GM12872 (cell line): ENCODE measurements at regions not wholly inside any gene's neighbourhood (a gene's known extent, or its start where the extent isn't known, plus 50 kb on each side); places are given as distances from the start of the nearest gene placed in this dataset.

ENCODE experiments used
- TF ChIP-seq, protein P1 (sequence below): IDR thresholded peaks from 3 replicates; pipeline ENCODE4 v1.5.1; 2011; ENCODE audit warnings: low read depth, mild to moderate bottlenecking, low read length, moderate library complexity; ENCODE audit not compliant: insufficient read depth

DNA sequence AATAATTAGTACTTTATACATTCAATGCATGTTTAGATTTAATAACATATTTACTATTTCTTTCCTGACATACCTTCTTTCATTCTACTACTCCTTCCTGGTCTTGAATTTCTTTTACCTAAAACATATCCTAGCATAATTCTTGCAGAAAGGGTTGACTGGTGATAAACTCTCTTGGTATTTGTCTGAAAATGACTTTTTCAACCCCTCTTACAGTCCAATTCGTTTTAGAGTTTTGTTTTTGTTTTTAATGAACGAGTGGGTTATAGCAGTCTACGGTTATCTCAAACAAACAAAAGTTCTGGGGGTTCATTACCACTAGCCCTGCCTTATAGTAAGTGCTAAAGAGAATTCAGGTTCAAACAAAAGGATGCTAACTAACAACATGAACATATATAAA, 69.6 kb upstream of the ALDH1B1 start:
- TF ChIP-seq, protein P1, sequence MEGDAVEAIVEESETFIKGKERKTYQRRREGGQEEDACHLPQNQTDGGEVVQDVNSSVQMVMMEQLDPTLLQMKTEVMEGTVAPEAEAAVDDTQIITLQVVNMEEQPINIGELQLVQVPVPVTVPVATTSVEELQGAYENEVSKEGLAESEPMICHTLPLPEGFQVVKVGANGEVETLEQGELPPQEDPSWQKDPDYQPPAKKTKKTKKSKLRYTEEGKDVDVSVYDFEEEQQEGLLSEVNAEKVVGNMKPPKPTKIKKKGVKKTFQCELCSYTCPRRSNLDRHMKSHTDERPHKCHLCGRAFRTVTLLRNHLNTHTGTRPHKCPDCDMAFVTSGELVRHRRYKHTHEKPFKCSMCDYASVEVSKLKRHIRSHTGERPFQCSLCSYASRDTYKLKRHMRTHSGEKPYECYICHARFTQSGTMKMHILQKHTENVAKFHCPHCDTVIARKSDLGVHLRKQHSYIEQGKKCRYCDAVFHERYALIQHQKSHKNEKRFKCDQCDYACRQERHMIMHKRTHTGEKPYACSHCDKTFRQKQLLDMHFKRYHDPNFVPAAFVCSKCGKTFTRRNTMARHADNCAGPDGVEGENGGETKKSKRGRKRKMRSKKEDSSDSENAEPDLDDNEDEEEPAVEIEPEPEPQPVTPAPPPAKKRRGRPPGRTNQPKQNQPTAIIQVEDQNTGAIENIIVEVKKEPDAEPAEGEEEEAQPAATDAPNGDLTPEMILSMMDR: no peak

DNA sequence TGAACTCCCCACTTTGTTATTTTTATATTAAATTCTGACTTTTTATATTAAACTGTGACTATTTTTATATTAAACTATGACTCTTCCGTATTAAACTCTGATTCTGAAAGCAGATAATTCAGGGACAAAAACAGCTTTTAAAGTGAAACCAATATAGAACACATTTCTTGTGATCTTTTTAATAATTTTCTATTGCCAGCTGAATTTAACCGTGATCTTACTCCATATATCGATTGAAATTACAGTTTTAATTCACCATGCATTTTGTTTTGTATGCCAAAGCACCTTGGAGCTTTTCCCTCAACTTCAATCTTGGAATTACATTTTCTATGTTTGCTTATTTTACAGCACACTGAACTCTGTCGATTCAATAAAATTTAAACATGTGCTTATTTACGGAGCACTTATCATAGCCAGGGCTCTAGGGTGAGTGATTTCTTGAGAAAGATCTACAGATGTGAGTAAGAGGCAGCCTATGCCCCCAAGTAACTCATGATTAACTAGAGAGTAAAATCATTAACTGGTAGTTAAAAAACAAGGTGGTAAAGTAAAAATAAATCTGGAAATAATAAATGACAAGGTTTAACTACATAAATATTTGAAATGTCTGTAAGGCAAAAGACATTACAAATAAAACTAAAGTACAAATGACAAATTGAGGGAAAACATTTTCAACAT, 72.9 kb upstream of the ALDH1B1 start:
- TF ChIP-seq, protein P1: no peak

DNA sequence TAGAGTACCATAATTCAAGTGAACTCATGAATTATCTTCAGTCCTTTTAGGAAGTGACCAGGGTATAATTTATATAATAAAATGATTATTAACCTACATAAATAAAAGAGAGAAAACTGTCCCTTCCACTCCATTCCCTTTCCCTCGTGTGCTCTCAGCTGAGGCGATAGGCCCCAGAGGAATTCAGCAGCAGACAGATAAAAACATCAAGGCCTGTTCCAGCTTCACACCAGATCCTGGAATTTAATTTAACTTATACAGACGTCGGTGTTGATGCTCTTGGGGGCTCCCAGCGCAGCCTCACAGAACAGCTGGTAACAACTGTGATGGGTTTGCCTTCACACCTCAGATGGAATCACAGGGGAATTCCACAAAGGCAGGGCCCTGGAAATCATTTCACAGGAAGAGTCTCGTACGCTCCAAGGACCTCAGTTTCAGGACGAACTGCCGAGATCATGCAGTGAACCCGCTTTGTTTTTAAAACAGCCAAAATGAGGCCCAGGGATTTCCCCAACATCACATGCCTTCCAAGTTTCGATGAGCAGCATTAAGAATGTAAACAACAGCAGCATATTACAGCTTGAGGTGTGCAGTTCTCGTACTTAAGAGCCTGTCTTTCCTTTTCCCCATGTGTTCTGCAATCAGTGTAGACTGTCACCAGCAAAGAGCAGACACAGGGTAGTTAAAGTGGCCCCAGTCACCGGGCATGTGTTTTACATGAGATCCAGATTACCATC, 73.6 kb upstream of the ALDH1B1 start:
- TF ChIP-seq, protein P1: no peak

DNA sequence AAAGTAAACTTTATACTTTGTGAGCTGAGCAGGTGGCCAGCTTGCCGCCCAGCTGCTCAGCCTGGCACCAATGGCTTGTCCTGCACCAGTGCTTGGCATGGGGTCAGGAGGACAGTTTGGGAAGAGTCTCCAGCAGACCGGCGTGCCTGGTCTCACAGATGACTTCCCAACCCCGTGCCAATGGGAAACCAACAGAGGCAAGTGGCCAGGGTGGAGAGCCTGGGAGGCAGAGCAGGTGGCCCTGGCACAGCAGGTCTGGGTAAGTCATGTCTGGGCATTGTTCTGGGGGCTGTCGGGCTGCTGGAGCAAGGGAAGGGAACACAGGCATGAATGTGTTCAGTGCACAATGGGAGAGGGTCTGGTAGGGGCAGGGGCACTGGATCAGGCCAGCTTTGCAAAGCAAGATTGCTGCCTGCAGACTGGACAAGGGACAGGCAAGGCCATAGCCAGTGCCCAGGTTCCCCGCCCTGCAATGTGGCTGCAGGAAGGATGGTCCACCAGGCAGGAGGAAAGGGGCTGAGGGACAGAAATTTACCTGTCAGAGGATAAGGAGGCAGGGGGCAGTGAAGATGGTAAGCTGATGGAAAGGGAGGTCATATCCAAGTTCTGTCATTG, 76.2 kb upstream of the ALDH1B1 start:
- TF ChIP-seq, protein P1: no peak

DNA sequence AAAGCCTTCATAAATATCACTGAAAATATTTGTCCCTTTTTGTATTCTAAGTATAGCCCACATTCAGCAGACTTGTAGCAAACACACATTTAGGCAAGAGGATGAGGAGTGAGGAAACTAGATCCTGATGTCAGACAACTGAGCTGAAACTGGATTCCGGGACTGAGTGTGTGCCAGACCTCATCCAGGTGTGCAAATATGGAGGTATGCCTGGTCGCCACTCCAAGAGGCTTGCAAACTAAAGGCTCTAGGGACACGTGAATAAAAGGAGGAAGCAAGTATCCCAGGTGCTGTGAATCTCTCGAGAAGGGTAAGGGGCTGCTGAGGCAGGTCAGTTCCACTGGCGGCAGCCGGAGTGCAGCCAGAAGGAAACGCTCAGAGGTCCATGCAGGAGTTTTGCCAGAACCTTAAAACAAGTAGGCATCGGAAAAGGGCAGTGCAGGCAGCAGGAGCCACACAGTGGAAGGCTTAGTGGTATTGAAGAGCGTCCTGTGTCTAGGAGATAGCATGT, 77.4 kb upstream of the ALDH1B1 start:
- TF ChIP-seq, protein P1: no peak

DNA sequence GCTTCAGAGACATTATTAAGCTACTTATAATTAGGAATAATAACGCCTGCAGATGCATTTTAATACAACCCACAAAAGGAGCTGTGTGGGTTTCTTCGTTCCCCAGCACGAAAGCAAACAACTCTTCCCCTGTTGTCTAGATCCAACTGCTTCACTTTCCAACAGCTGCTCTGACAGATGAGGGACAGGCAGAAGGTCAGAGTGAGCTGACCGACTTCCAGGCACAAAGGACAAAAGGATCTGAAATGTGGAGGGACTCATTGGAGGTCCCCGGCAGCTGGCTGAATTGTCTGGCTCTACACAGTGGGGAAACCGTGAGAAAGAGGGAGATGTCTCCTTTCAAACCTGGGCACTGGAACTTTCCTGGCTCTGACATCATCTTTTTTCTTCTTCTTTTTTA, 79.1 kb upstream of the ALDH1B1 start:
- TF ChIP-seq, protein P1: no peak

DNA sequence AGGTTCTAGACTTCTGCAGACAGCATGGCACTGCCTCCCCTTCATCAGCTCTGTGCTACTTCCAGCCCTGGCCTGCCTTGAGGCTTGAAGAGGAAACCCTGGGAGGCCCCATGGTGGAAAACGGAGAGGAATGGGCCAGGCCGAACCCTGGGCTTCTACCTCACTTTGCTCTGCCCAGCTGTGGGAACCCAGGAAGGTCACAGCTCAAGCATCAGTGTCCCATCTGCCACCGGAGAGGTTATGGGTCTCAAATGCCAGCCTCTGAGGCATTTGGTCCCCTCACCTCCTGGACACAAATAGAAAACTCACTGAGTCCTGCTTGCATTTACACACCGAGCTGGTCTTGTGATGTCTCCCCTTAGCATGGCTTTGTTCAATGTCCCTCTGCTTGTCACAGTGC, 80.1 kb upstream of the ALDH1B1 start:
- TF ChIP-seq, protein P1: no peak
